Heart right ventricle (tissue), 16 donors: ENCODE measurements at regions not wholly inside any gene's neighbourhood (a gene's known extent, or its start where the extent isn't known, plus 50 kb on each side); places are given as distances from the start of the nearest gene placed in this dataset.

Experiments
- ATAC-seq, 8 donors: fragments of 200-7000 bp; cut with Tn5 transposase; one replicate each; pipeline ENCODE4 v1.9.1; 2020; ENCODE audit warnings: mild to moderate bottlenecking in 8 of 8, moderate library complexity in 8 of 8, moderate number of reproducible peaks in 1 of 8
- DNase-seq, 2 donors: peaks; one replicate each; pipeline ENCODE4 v3.0.0-alpha.2; 2020
- H3K27ac ChIP-seq, 10 donors: fragments of 200-600 bp; sonication (generic) in 2 of 10; one replicate each; pipeline versions ENCODE4 v1.5.0 to v1.8.0; 2020 to 2022; ENCODE audit warnings: mild to moderate bottlenecking in 3 of 10
- H3K27me3 ChIP-seq, 7 donors: fragments of 200-600 bp; one replicate each; pipeline ENCODE4 v1.8.0; 2021 to 2022; ENCODE audit warnings: mild to moderate bottlenecking in 2 of 7
- H3K36me3 ChIP-seq, 9 donors: fragments of 200-600 bp; sonication (generic) in 1 of 9; one replicate each; pipeline versions ENCODE4 v1.5.0 to v1.8.0; 2020 to 2022; ENCODE audit warnings: mild to moderate bottlenecking in 2 of 9
- H3K4me1 ChIP-seq, 9 donors: fragments of 200-600 bp; sonication (generic) in 1 of 9; one replicate each; pipeline versions ENCODE4 v1.5.0 to v1.8.0; 2020 to 2022; ENCODE audit warnings: mild to moderate bottlenecking in 4 of 9
- H3K4me3 ChIP-seq, 10 donors: fragments of 200-600 bp; sonication (generic) in 2 of 10; one replicate each; pipeline versions ENCODE4 v1.5.0 to v1.8.0; 2020 to 2022; ENCODE audit warnings: mild to moderate bottlenecking in 7 of 10, moderate library complexity in 2 of 10
- H3K9me3 ChIP-seq, 11 donors: fragments of 200-600 bp in 10 of 11; sonication (generic) in 2 of 11; one replicate each; pipeline versions ENCODE4 v1.5.0 to v1.8.0; 2013 to 2022; ENCODE audit warnings: mild to moderate bottlenecking in 2 of 11, control low read depth in 1 of 11, moderate library complexity in 1 of 11
- CTCF ChIP-seq, 9 donors: fragments of 200-600 bp; sonication (generic) in 2 of 9; IDR thresholded peaks; one replicate each; pipeline versions ENCODE4 v1.5.0 to v1.8.0; 2021 to 2022; ENCODE audit warnings: antibody characterized with exemption in 9 of 9, mild to moderate bottlenecking in 5 of 9, moderate library complexity in 1 of 9
- WGBS, 2 donors: extraction: QIAGEN DNeasy Blood & Tissue Kit; methylation state at CpG; one replicate each; pipeline ENCODE4 v1.1.7; 2013; ENCODE audit warnings: inconsistent platforms in 1 of 2; 5-methylcytosine and 5-hydroxymethylcytosine counted together
- intact Hi-C, 10 donors: fragments of 100-400 bp; cut with DNase I; formaldehyde crosslinking; loops; one replicate each; pipeline versions ENCODE4 v1.11.1 to v1.14.2; 2022
- donor health status: Arrhythmogenic right ventricular cardiomyopathy.
- donor health status: ischemic (EF 13 %, LVEDD 7.1; RV severe dilation, severe dysfunction).
- donor health status: healthy with polysubstance abuse.
- donor health status: DM: no; HTN: yes; CAD: no.
- donor health status: DM: no; HTN: no; CAD: no.
- donor health status: ischemic (EF 25% LVEDD 6.9; RV normal size, moderate dysfunction).
- donor health status: ischemic (EF 25% LVEDD 5.7; RV mildly dilated, moderate dysfunction).
- donor health status: healthy.
- donor health status: DM: yes; HTN: yes; CAD: no.
- donor health status: Ischemic cardiomyopathy.
- donor health status: ischemic (EF 35%, LVEDD 5.7; RV mildly dilated, moderate dysfunction).
- donor health status: nonischemic (EF 11% LVEDD 7.7; RV severe dilation, severe dysfunction).
- donor health status: DM: yes; HTN: yes; CAD: no.
- donor health status: PGD.
- donor health status: ischemic (EF 29% LVEDD 5.4; RV normal size, mild dysfunction).
- donor health status: nonischemic (EF 23%, LVEDD 6.1; RV moderate dilation, normal function).

- Histone ChIP-seq H3K36me3 (no peaks in the 10 kb centered on the region), H3K4me3 (no peak overlapping the region), H3K27me3 (no peaks in the 10 kb centered on the region), H3K27ac (no peak overlapping the region), H3K9me3 (peaks cover 0 to 16% (median 0%) of the 10 kb centered on the region in 11 donors), H3K4me1 (no peaks in the 10 kb centered on the region)
- ATAC-seq (no peak), DNase-seq (no peak)
- 94 to 97% methylated on average over 6 of the region's 6 CpGs for WGBS, 2 donors
- no peak for TF ChIP-seq CTCF (IDR thresholded peaks at IDR 0.05)
- intact Hi-C loops, result no loop called here
Measured at GRCh38 chr2:150192701-150193100, 294.8 kb downstream of the RND3 start.

- Histone ChIP-seq H3K27me3 (no peaks in the 10 kb centered on the region), H3K27ac (no peak overlapping the region), H3K9me3 (peaks cover 0 to 6% (median 0%) of the 10 kb centered on the region in 11 donors), H3K4me1 (no peaks in the 10 kb centered on the region), H3K4me3 (no peak overlapping the region), H3K36me3 (no peaks in the 10 kb centered on the region)
- TF ChIP-seq CTCF (IDR thresholded peaks at IDR 0.05), result no peak
- WGBS, 2 donors, result 56 to 63% methylated on average over 4 of the region's 4 CpGs
- intact Hi-C loops, result no loop called here
- no peak for ATAC-seq
- DNase-seq, result no peak
Measured at GRCh38 chr2:150191349-150191748, 296.1 kb downstream of the RND3 start.

GRCh38 chr2:150190546-150190945, 296.9 kb downstream of the RND3 start:
- Histone ChIP-seq H3K4me3 (no peak overlapping the region), H3K4me1 (no peaks in the 10 kb centered on the region), H3K27ac (no peak overlapping the region), H3K36me3 (no peaks in the 10 kb centered on the region), H3K9me3 (peaks cover 0 to 6% (median 0%) of the 10 kb centered on the region in 11 donors), H3K27me3 (no peaks in the 10 kb centered on the region)
- 92% methylated on average over 1 of the region's 1 CpG for WGBS, 2 donors
- ATAC-seq (no peak), DNase-seq (no peak)
- intact Hi-C loops, result no loop called here
- TF ChIP-seq CTCF (IDR thresholded peaks at IDR 0.05), result no peak

- WGBS, 2 donors, result 74 to 76% methylated on average over 2 of the region's 2 CpGs
- intact Hi-C loops, result no loop called here
- DNase-seq, result no peak
- Histone ChIP-seq H3K4me3 (no peak overlapping the region), H3K9me3 (peaks cover 0 to 6% (median 0%) of the 10 kb centered on the region in 11 donors), H3K27ac (no peak overlapping the region), H3K36me3 (no peaks in the 10 kb centered on the region), H3K4me1 (no peaks in the 10 kb centered on the region), H3K27me3 (no peaks in the 10 kb centered on the region)
- ATAC-seq, result no peak
- no peak for TF ChIP-seq CTCF (IDR thresholded peaks at IDR 0.05)
Measured at GRCh38 chr2:150188800-150189199, 298.7 kb downstream of the RND3 start.
